Neural progenitor cell (in vitro differentiated cells): ENCODE measurements at regions not wholly inside any gene's neighbourhood (a gene's known extent, or its start where the extent isn't known, plus 50 kb on each side); places are given as distances from the start of the nearest gene placed in this dataset.
"Not testable (repeated sequence)": the region's sequence is repeated elsewhere in the genome, so short reads cannot be mapped to it uniquely, and the experiment has no call there.

Experiments
- DNase-seq: peaks from one replicate; pipeline ENCODE4 v3.0.0-alpha.2; 2016; ENCODE audit warnings: low spot score
- H2AFZ ChIP-seq: fragments of 200-600 bp; sonication (generic); replicated peaks from 2 replicates; pipeline ENCODE4 v1.6.1; 2016; ENCODE audit warnings: antibody characterized with exemption
- H3F3A ChIP-seq: fragments of 200-600 bp; sonication (generic); 2 replicates; pipeline ENCODE4 v1.6.1; 2016; ENCODE audit warnings: antibody characterized with exemption, low read depth
- H3K27ac ChIP-seq: fragments of 200-600 bp; sonication (generic); 2 replicates; pipeline ENCODE4 v1.5.1; 2016; ENCODE audit warnings: mild to moderate bottlenecking
- H3K27me3 ChIP-seq: fragments of 200-600 bp; sonication (generic); 2 replicates; pipeline ENCODE4 v1.6.1; 2016; ENCODE audit warnings: mild to moderate bottlenecking, moderate library complexity
- H3K36me3 ChIP-seq: fragments of 200-600 bp; sonication (generic); 2 replicates; pipeline ENCODE4 v1.5.1; 2016
- H3K4me1 ChIP-seq: fragments of 200-600 bp; sonication (generic); 2 replicates; pipeline ENCODE4 v1.6.1; 2016; ENCODE audit warnings: mixed run types
- H3K4me2 ChIP-seq: fragments of 200-600 bp; sonication (generic); 2 replicates; pipeline ENCODE4 v1.6.1; 2016
- H3K4me3 ChIP-seq: fragments of 200-600 bp; sonication (generic); 2 replicates; pipeline ENCODE4 v1.5.1; 2016
- H3K79me2 ChIP-seq: fragments of 200-600 bp; sonication (generic); 2 replicates; pipeline ENCODE4 v1.6.1; 2016; ENCODE audit warnings: low read depth
- H3K9ac ChIP-seq: fragments of 200-600 bp; sonication (generic); 2 replicates; pipeline ENCODE4 v1.6.1; 2016
- H3K9me3 ChIP-seq: fragments of 200-600 bp; sonication (generic); 2 replicates; pipeline ENCODE4 v1.5.1; 2016; ENCODE audit warnings: low read depth
- H4K20me1 ChIP-seq: fragments of 200-600 bp; sonication (generic); 2 replicates; pipeline ENCODE4 v1.6.1; 2016; ENCODE audit warnings: low read depth
- H3K27ac Mint-ChIP-seq: 3 replicates; pipeline ENCODE4 v1.8.0; 2021; ENCODE audit warnings: mixed read lengths
- H3K27me3 Mint-ChIP-seq: 2 replicates; pipeline ENCODE4 v1.8.0; 2022; ENCODE audit warnings: low read depth, mild to moderate bottlenecking, inconsistent platforms, moderate library complexity, mixed read lengths; ENCODE audit not compliant: insufficient read depth
- H3K36me3 Mint-ChIP-seq: 3 replicates; pipeline ENCODE4 v1.8.0; 2021; ENCODE audit warnings: mixed read lengths
- H3K4me1 Mint-ChIP-seq: 3 replicates; pipeline ENCODE4 v1.8.0; 2021; ENCODE audit warnings: mixed read lengths
- H3K4me3 Mint-ChIP-seq: 3 replicates; pipeline ENCODE4 v1.8.0; 2021; ENCODE audit warnings: mild to moderate bottlenecking, moderate library complexity, mixed read lengths
- H3K9me3 Mint-ChIP-seq: 3 replicates; pipeline ENCODE4 v1.8.0; 2020; ENCODE audit warnings: mixed read lengths
- CTCF ChIP-seq: fragments of 200-600 bp; sonication (generic); IDR thresholded peaks from 2 replicates; pipeline ENCODE4 v1.5.1; 2017; ENCODE audit warnings: antibody characterized with exemption, mild to moderate bottlenecking
- EZH2 ChIP-seq: fragments of 200-600 bp; sonication (generic); IDR thresholded peaks from 2 replicates; pipeline ENCODE4 v1.6.1; 2017; ENCODE audit warnings: antibody characterized with exemption, mild to moderate bottlenecking, moderate library complexity
- EZH2phosphoT487 ChIP-seq: fragments of 200-600 bp; sonication (generic); IDR thresholded peaks from 2 replicates; pipeline ENCODE4 v1.6.1; 2017; ENCODE audit warnings: antibody characterized with exemption

GRCh38 chr3:24690777-24691176, 196.1 kb upstream of the THRB start:
- H3K27ac Mint-ChIP-seq: no peak overlapping the region
- peaks cover 3% of the 10 kb centered on the region for H3K4me1 Mint-ChIP-seq
- H3K36me3 Mint-ChIP-seq: no peaks in the 10 kb centered on the region
- H2AFZ ChIP-seq: no peak overlapping the region
- no peak overlapping the region for H3K9ac ChIP-seq
- no peaks in the 10 kb centered on the region for H3K27me3 ChIP-seq
- H3K4me2 ChIP-seq: no peak overlapping the region
- no peaks in the 10 kb centered on the region for H3K27me3 Mint-ChIP-seq
- no peaks in the 10 kb centered on the region for H3F3A ChIP-seq
- H3K4me3 Mint-ChIP-seq: no peak overlapping the region
- H3K9me3 ChIP-seq: no peaks in the 10 kb centered on the region
- no peaks in the 10 kb centered on the region for H3K36me3 ChIP-seq
- H3K79me2 ChIP-seq: no peaks in the 10 kb centered on the region
- H3K4me1 ChIP-seq: peaks cover 10% of the 10 kb centered on the region
- no peaks in the 10 kb centered on the region for H4K20me1 ChIP-seq
- H3K4me3 ChIP-seq: no peak overlapping the region
- DNase-seq: no peak
- no peaks in the 10 kb centered on the region for H3K9me3 Mint-ChIP-seq
- no peak overlapping the region for H3K27ac ChIP-seq
- TF ChIP-seq CTCF: no peak
- no peak for TF ChIP-seq EZH2
- TF ChIP-seq EZH2phosphoT487: no peak

- not testable (repeated sequence) for H3K9ac ChIP-seq, H3K4me3 Mint-ChIP-seq, H3K27me3 ChIP-seq, H3K9me3 ChIP-seq, H2AFZ ChIP-seq, H3K36me3 ChIP-seq, H3K4me3 ChIP-seq, H3K4me1 ChIP-seq, H3K27ac Mint-ChIP-seq, H4K20me1 ChIP-seq, H3K27ac ChIP-seq, H3K27me3 Mint-ChIP-seq, H3K4me2 ChIP-seq, H3K79me2 ChIP-seq, H3K36me3 Mint-ChIP-seq, H3K4me1 Mint-ChIP-seq, DNase-seq, H3F3A ChIP-seq
- peaks cover 12% of the 10 kb centered on the region for H3K9me3 Mint-ChIP-seq
These were observed 204.4 kb upstream of the THRB start for GRCh38 chr3:24699078-24699477.

GRCh38 chr3:24704496-24704895, 209.8 kb upstream of the THRB start:
- no peaks in the 10 kb centered on the region for H3K27me3 Mint-ChIP-seq
- Histone ChIP-seq H3F3A (no peaks in the 10 kb centered on the region), H3K4me3 (no peak overlapping the region), H3K36me3 (no peaks in the 10 kb centered on the region), H4K20me1 (no peaks in the 10 kb centered on the region), H3K79me2 (no peaks in the 10 kb centered on the region), H3K4me2 (no peak overlapping the region), H2AFZ (no peak overlapping the region), H3K9ac (no peak overlapping the region), H3K27ac (no peak overlapping the region), H3K9me3 (no peaks in the 10 kb centered on the region), H3K27me3 (no peaks in the 10 kb centered on the region), H3K4me1 (no peaks in the 10 kb centered on the region)
- DNase-seq: no peak
- no peak overlapping the region for H3K4me3 Mint-ChIP-seq
- no peaks in the 10 kb centered on the region for H3K36me3 Mint-ChIP-seq
- H3K9me3 Mint-ChIP-seq: peaks cover 5% of the 10 kb centered on the region
- TF ChIP-seq EZH2phosphoT487 (no peak), CTCF (no peak), EZH2 (no peak)
- H3K4me1 Mint-ChIP-seq: peaks cover 5% of the 10 kb centered on the region
- no peak overlapping the region for H3K27ac Mint-ChIP-seq

GRCh38 chr3:24707936-24708335, 213.3 kb upstream of the THRB start:
- H3K36me3 Mint-ChIP-seq: no peaks in the 10 kb centered on the region
- Histone ChIP-seq H4K20me1 (no peaks in the 10 kb centered on the region), H3K4me2 (no peak overlapping the region), H3K9ac (no peak overlapping the region), H2AFZ (no peak overlapping the region), H3K27me3 (no peaks in the 10 kb centered on the region), H3K27ac (no peak overlapping the region), H3K36me3 (no peaks in the 10 kb centered on the region), H3K79me2 (no peaks in the 10 kb centered on the region), H3K9me3 (no peaks in the 10 kb centered on the region), H3F3A (no peaks in the 10 kb centered on the region), H3K4me1 (peaks cover under 1% of the 10 kb centered on the region), H3K4me3 (no peak overlapping the region)
- H3K27me3 Mint-ChIP-seq: no peaks in the 10 kb centered on the region
- peaks cover 8% of the 10 kb centered on the region for H3K4me1 Mint-ChIP-seq
- TF ChIP-seq EZH2: no peak
- TF ChIP-seq CTCF: no peak
- no peak for TF ChIP-seq EZH2phosphoT487
- no peak overlapping the region for H3K27ac Mint-ChIP-seq
- DNase-seq: no peak
- peaks cover 2% of the 10 kb centered on the region for H3K9me3 Mint-ChIP-seq
- H3K4me3 Mint-ChIP-seq: no peak overlapping the region
